GM13977 (cell line): ENCODE measurements at regions not wholly inside any gene's neighbourhood (a gene's known extent, or its start where the extent isn't known, plus 50 kb on each side); places are given as distances from the start of the nearest gene placed in this dataset.
"Not testable (repeated sequence)": the region's sequence is repeated elsewhere in the genome, so short reads cannot be mapped to it uniquely, and the experiment has no call there.

Experiments
- DNase-seq: peaks from one replicate; pipeline ENCODE4 v3.0.0; 2012; ENCODE audit warnings: low spot score
- in situ Hi-C: fragments of 300-500 bp; cut with MboI; formaldehyde crosslinking; loops from one replicate; pipeline ENCODE4 v1.12.0; 2022; ENCODE audit warnings: low sequenced_read_pairs, low pct_unique_long_range_greater_than_20kb, mixed read lengths, inconsistent platforms; ENCODE audit not compliant: unreplicated experiment
- TF ChIP-seq, protein P1 (sequence below): IDR thresholded peaks from 2 replicates; pipeline ENCODE4 v1.5.1; 2012; ENCODE audit warnings: mild to moderate bottlenecking, control low read depth; ENCODE audit not compliant: insufficient read depth; ENCODE audit errors: extremely low read depth, missing control alignments

DNA sequence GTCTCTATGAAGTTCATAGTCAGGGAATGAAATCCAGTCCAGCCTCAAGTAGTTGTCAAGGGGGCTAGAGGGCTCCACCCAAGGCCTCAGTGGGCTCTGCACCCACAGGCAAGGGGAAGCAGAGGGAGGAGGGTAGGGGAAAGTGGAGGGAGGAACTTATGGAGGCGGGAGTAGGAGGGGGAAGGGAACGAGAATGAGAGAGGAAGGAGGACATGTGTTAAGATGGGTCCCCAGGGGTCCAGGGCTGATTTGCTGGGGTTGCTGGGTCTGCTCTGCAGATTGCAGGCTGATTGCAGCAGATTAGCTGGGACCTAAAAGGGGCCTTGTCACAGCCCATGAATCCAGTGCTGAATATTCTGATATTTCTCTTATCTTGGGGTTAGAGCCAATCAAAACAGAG, 166.9 kb upstream of the IL12B start:
- in situ Hi-C loops, result no loop called here
- DNase-seq, result no peak
- TF ChIP-seq, protein P1, sequence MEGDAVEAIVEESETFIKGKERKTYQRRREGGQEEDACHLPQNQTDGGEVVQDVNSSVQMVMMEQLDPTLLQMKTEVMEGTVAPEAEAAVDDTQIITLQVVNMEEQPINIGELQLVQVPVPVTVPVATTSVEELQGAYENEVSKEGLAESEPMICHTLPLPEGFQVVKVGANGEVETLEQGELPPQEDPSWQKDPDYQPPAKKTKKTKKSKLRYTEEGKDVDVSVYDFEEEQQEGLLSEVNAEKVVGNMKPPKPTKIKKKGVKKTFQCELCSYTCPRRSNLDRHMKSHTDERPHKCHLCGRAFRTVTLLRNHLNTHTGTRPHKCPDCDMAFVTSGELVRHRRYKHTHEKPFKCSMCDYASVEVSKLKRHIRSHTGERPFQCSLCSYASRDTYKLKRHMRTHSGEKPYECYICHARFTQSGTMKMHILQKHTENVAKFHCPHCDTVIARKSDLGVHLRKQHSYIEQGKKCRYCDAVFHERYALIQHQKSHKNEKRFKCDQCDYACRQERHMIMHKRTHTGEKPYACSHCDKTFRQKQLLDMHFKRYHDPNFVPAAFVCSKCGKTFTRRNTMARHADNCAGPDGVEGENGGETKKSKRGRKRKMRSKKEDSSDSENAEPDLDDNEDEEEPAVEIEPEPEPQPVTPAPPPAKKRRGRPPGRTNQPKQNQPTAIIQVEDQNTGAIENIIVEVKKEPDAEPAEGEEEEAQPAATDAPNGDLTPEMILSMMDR, result no peak

DNA sequence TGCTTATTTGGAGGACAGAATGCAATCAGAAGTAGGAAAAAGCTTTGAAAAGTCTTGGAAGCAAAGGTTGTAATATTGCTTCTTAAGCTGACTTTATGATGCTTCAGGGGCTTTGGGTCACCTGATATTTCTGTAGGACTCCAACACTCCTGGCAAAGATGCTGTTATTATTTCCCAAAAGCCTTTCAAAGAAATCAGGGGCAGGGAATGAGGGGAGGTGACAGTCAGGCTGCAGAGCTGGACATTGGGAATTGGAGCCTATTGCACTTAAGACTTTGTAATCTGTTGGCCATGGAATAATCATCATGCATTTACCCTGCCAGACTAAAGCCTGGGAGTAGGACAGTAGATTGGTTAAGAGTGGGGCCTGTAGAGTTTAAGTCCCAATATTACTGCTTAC, 168.3 kb upstream of the IL12B start:
- TF ChIP-seq, protein P1, result no peak
- no peak for DNase-seq
- in situ Hi-C loops, result no loop called here

DNA sequence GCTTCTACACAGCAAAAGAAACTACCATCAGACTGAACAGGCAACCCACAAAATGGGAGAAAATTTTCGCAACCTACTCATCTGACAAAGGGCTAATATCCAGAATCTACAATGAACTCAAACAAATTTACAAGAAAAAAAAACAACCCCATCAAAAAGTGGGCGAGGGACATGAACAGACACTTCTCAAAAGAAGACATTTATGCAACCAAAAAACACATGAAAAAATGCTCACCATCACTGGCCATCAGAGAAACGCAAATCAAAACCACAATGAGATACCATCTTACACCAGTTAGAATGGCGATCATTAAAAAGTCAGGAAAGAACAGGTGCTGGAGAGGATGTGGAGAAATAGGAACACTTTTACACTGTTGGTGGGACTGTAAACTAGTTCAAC, 171.8 kb upstream of the IL12B start:
- DNase-seq, in situ Hi-C loops: not testable (repeated sequence)

DNA sequence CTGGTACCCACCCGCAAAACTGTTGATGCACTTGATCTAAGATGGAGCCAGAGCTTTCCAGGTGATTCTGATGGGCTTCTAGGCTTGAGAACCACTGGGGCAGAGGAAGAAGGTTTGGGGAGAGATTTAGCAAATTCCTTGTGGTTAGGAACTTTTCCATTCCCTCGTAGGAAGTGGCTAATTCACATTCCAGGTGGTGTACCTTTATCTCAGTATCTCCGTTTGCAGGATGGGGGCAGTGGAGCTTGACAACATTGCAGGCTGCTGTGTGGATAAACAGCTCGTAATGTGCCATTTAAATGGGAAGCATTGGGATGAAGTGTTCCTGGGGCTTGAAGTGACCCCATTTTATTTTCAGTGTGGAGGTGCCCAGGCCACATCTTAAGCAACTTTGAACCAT, 172.9 kb upstream of the IL12B start:
- no peak for DNase-seq
- in situ Hi-C loops, result no loop called here
- TF ChIP-seq, protein P1, result no peak

DNA sequence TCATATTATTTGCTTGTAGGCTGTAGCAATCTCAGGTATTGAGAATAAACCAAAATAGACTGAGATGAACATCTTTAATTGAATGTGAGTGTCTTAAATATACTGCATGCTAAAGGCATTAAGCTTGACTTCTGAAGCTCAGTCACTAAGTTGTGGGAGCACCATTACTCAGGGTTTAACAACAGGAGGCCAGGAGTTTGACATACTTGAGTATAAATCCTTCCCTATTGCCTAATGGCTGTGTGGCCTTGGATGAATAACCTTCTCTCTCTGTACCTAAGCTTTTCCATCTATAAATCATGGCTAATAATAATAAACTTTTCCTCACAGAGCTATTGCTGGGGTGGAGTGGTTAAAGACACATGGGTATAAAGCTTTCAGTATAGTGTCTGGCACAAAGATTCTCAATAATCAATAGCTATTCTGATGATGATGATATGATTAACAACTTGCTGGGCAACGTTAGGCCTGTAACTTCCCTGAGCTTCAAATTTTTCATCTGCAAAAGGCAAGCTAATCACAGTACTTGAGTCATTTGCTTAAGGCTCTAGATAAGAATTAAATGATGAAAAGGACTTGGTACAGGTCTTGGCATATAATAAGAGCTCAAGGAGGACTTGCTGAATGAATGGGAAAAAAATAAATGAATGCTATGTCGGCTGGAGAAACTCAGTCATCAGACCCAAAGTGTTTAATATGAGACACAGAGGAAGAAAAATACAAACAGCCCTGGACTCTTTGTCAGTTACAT, 174.0 kb upstream of the IL12B start:
- in situ Hi-C loops, result no loop called here
- TF ChIP-seq, protein P1, result no peak
- DNase-seq, result no peak

DNA sequence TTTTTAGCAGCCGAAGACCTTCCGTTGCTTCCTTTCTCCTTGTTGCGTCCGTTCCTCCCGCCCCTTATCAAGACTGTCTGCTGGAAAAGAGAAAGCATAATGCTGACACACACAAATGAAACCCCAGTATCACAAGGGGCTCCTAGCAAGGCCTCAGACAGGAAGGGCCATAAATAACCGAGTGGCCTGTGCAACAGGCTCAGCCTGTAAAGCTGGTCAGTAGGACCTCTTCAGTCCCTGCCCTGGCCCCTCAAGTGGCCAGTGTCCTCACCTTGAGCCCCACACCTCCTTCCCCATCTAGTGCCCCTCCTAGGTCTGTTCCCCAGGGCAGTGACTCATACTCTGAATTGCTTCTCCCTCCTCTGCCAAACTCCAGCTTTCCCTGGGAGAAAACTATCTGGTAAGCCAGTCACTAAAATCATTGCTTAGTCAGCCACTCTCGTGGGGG, 174.6 kb upstream of the IL12B start:
- TF ChIP-seq, protein P1, result no peak
- in situ Hi-C loops, result no loop called here
- DNase-seq, result no peak

DNA sequence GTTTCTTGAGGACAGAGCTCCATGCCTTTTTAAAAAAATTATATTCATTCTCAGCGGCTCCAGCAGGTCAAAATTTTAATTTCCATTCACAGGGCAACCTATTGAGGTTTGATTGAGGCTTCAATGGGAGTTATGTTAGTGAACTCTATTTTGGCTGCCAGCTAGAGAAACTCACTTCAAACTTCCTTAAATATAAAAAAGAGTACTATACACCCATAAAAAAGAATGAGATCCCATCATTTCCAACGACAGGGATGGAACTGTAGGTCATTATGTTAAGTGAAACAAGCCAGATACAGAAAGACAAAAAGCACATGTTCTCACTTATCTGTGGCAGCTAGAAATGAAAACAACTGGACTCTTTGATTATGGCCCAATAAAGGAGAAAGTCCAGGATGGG, 176.8 kb upstream of the IL12B start:
- no peak for DNase-seq
- TF ChIP-seq, protein P1, result no peak
- in situ Hi-C loops, result no loop called here
